ENCODE measurements at regions not wholly inside any gene's neighbourhood (a gene's known extent, or its start where the extent isn't known, plus 50 kb on each side); places are given as distances from the start of the nearest gene placed in this dataset.
A peak's percentile ranks its signal among the peaks of the same experiment; 100 is the strongest.
"Not testable (repeated sequence)": the region's sequence is repeated elsewhere in the genome, so short reads cannot be mapped to it uniquely, and the experiment has no call there.

DNA sequence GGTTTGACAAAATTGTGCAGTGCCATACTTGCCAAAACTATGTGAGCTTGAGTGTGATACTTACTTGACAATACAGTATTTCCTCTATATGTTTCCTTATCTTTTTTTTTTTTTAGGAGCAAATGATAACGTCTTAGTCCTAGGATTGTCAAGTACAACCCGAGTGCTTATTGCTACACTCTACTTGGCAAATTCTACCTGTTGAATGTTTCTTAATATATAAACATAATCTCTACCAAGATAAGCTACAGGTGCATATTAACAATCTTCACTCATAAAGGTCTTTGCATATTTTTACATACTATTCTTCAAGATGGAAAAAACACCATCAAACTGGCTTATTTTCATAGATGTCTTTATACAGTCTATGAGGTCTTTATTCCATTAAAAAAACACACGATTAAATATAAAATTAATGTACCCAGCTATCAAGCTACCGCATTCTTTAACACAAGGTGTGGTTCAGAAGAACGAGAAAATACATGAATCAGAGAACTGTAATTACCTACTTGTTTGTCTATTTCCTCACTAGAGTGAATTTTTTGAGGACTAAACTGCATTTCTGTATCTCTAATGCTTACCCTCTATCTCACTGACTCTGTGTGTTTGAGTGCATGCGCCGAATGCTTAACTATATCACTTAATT, 76.1 kb upstream of the PDSS1 start:
- Histone ChIP-seq H3K9me3 (ENCODE audit: control insufficient read depth, low read length) (no peaks in the 10 kb centered on the region), H3K27me3 (ENCODE audit: control insufficient read depth, insufficient read depth, low read length, poor library complexity, severe bottlenecking) (peaks cover 30% of the 10 kb centered on the region), H3K27ac (ENCODE audit: insufficient read depth, low read depth, low read length, poor library complexity, severe bottlenecking) (no peak overlapping the region), H3K4me3 (ENCODE audit: insufficient read depth, low read depth, low read length) (no peak overlapping the region), H3K4me1 (ENCODE audit: control insufficient read depth, insufficient read depth, low read length) (no peaks in the 10 kb centered on the region), H3K36me3 (ENCODE audit: control insufficient read depth, insufficient read depth, low read length) (no peaks in the 10 kb centered on the region)
- 91 to 97% methylated on average over 5 to 7 of the region's 7 CpGs for WGBS, 2 experiments

DNA sequence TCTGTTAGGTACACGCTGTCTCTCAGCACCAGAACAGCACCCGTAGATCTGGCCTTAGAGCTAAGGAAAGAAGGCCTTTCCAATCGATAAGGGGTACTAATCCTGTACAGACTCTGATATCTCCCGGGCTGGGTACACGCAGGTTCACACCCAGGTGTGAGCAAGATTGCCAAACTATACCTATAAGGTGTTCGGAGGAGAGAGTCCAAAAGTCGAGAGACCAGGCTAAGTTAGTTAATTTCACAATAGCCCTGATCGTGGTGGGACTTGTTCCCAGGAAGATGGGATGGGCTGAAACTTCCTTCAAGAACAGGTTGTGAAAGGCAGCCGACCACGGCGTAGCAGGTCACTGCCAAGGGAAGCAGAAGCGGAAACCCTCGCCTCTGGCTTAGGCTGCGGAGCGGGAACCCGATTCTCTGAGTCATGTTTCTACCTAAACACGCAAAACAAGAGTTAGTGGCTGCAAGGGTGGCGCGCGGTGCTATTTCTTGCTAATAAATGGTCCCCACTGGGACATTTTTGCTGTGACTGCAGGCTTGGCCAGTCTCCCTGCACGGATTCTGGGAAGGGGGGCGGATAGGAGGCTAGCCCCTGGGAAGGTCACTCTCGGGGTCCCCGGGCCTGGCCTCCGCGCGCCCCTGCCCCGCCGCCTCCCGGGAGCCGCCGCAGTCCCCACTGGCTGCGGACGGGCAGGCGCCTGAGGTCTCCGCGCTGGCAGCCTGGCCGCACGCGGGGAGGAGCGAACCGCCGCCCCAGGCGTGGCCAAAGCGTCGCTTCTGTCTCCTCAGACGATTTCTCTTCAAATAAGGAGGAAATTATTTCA, 75.4 kb upstream of the PDSS1 start:
- no peaks in the 10 kb centered on the region for H3K4me1 ChIP-seq (ENCODE audit: control insufficient read depth, insufficient read depth, low read length)
- no peaks in the 10 kb centered on the region for H3K9me3 ChIP-seq (ENCODE audit: control insufficient read depth, low read length)
- WGBS, 2 experiments: 22 to 23% methylated on average over 47 of the region's 47 CpGs
- no peaks in the 10 kb centered on the region for H3K36me3 ChIP-seq (ENCODE audit: control insufficient read depth, insufficient read depth, low read length)
- peaks cover 30% of the 10 kb centered on the region for H3K27me3 ChIP-seq (ENCODE audit: control insufficient read depth, insufficient read depth, low read length, poor library complexity, severe bottlenecking)
- H3K4me3 ChIP-seq (ENCODE audit: insufficient read depth, low read depth, low read length): peak overlapping the region; percentile 41
- no peak overlapping the region for H3K27ac ChIP-seq (ENCODE audit: insufficient read depth, low read depth, low read length, poor library complexity, severe bottlenecking)

DNA sequence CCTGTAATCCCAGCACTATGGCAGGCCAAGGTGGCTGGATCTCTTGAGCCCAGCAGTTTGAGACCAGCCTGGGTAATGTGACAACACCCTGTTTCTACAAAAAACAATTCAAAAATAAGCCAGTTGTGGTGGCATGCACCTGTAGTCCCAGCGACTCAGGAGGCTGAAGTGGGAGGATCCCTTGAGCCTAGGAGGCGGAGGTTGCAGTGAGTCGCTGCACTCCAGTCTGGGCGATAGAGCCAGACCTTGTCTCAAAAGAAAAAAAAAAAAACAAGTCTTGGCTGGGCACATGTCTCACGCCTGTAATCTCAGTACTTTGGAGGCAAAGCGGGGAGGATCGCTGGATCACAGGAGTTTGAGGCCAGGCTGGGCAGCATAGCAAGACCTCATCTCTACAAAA, 74.6 kb upstream of the PDSS1 start:
- Histone ChIP-seq H3K4me1 (ENCODE audit: control insufficient read depth, insufficient read depth, low read length) (no peaks in the 10 kb centered on the region), H3K27ac (ENCODE audit: insufficient read depth, low read depth, low read length, poor library complexity, severe bottlenecking) (no peak overlapping the region), H3K9me3 (ENCODE audit: control insufficient read depth, low read length) (no peaks in the 10 kb centered on the region), H3K4me3 (ENCODE audit: insufficient read depth, low read depth, low read length) (no peak overlapping the region), H3K27me3 (ENCODE audit: control insufficient read depth, insufficient read depth, low read length, poor library complexity, severe bottlenecking) (peaks cover 30% of the 10 kb centered on the region), H3K36me3 (ENCODE audit: control insufficient read depth, insufficient read depth, low read length) (no peaks in the 10 kb centered on the region)
- 92% methylated on average over 7 of the region's 7 CpGs for WGBS, 2 experiments

DNA sequence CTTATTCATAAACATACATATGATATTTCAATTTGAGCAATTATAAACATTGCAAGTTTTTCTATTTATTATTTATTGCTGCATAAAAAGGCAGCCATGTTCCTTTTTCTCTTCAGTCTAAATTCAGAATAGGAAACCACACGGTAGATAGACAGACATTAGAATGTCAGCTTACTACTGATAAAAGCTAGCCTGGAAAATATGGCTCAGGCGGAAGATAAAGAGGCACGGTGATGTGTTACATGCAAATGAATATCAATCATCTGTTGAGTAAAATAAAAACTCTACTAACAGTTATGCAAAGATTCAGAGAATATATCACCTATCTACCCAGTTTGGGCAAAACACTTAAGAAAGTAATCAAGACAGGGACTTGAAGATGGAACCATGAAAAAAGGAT, 73.5 kb upstream of the PDSS1 start:
- WGBS, 2 experiments: 96 to 100% methylated on average over 1 to 3 of the region's 3 CpGs
- Histone ChIP-seq H3K36me3 (ENCODE audit: control insufficient read depth, insufficient read depth, low read length) (no peaks in the 10 kb centered on the region), H3K9me3 (ENCODE audit: control insufficient read depth, low read length) (no peaks in the 10 kb centered on the region), H3K4me1 (ENCODE audit: control insufficient read depth, insufficient read depth, low read length) (no peaks in the 10 kb centered on the region), H3K27me3 (ENCODE audit: control insufficient read depth, insufficient read depth, low read length, poor library complexity, severe bottlenecking) (peaks cover 30% of the 10 kb centered on the region), H3K4me3 (ENCODE audit: insufficient read depth, low read depth, low read length) (no peak overlapping the region), H3K27ac (ENCODE audit: insufficient read depth, low read depth, low read length, poor library complexity, severe bottlenecking) (no peak overlapping the region)

DNA sequence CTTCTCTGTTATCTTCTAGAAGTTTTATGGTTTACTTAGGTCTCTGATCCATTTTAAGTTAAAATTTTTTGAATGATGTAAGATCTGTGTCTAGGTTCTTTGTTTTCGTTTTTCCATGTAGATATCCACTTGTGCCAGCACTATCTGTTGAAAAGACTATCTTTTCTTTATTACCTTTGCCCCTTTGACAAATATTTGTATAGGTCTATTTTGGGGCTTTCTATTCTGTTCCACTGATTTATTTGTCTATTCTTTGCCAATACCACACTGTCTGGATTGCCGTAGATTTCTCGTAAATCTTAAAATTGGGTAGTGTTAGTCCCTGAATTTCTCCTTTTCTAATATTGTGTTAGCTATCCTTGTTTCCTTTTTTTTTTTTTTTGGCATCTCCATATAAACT, 71.4 kb upstream of the PDSS1 start:
- Histone ChIP-seq H3K27ac (ENCODE audit: insufficient read depth, low read depth, low read length, poor library complexity, severe bottlenecking) (no peak overlapping the region), H3K36me3 (ENCODE audit: control insufficient read depth, insufficient read depth, low read length) (no peaks in the 10 kb centered on the region)

GRCh38 chr10:26627324-26627723, 70.2 kb upstream of the PDSS1 start:
- H3K4me3 ChIP-seq (ENCODE audit: insufficient read depth, low read depth, low read length): no peak overlapping the region
- H3K4me1 ChIP-seq (ENCODE audit: control insufficient read depth, insufficient read depth, low read length): no peaks in the 10 kb centered on the region
- H3K9me3 ChIP-seq (ENCODE audit: control insufficient read depth, low read length): no peaks in the 10 kb centered on the region
- no peaks in the 10 kb centered on the region for H3K36me3 ChIP-seq (ENCODE audit: control insufficient read depth, insufficient read depth, low read length)
- H3K27ac ChIP-seq (ENCODE audit: insufficient read depth, low read depth, low read length, poor library complexity, severe bottlenecking): no peak overlapping the region
- H3K27me3 ChIP-seq (ENCODE audit: control insufficient read depth, insufficient read depth, low read length, poor library complexity, severe bottlenecking): peaks cover 15% of the 10 kb centered on the region
- WGBS, 2 experiments: 57 to 69% methylated on average over 3 of the region's 3 CpGs

More for the DNA sequence above, 71.4 kb upstream of the PDSS1 start:
- H3K27me3 ChIP-seq (ENCODE audit: control insufficient read depth, insufficient read depth, low read length, poor library complexity, severe bottlenecking): peaks cover 27% of the 10 kb centered on the region
- H3K4me3 ChIP-seq (ENCODE audit: insufficient read depth, low read depth, low read length): no peak overlapping the region
- WGBS, 2 experiments: 75 to 100% methylated on average over 1 to 2 of the region's 3 CpGs
- H3K9me3 ChIP-seq (ENCODE audit: control insufficient read depth, low read length): no peaks in the 10 kb centered on the region
- H3K4me1 ChIP-seq (ENCODE audit: control insufficient read depth, insufficient read depth, low read length): no peaks in the 10 kb centered on the region

DNA sequence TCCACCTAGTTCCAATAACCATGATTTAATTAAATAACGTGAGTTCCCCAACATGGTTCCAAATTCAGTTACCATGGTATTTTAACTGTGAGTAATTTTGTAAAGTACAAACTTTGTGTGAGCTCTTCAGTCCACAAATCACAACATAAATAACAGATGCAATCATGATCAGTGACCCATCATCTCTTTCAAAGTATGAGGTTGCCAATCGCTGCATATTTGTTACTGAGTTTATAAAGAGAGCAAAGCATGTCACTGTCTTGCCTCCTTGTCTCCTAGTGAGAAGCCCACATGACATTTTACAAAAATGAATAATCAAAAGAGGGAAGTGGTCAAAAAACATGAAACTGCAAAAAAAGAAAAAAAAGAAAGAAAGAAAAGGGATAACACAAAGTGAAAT, 69.1 kb upstream of the PDSS1 start:
- Histone ChIP-seq H3K9me3 (ENCODE audit: control insufficient read depth, low read length) (no peaks in the 10 kb centered on the region), H3K4me1 (ENCODE audit: control insufficient read depth, insufficient read depth, low read length) (no peaks in the 10 kb centered on the region), H3K4me3 (ENCODE audit: insufficient read depth, low read depth, low read length) (no peak overlapping the region), H3K27me3 (ENCODE audit: control insufficient read depth, insufficient read depth, low read length, poor library complexity, severe bottlenecking) (peaks cover 4% of the 10 kb centered on the region), H3K27ac (ENCODE audit: insufficient read depth, low read depth, low read length, poor library complexity, severe bottlenecking) (no peak overlapping the region), H3K36me3 (ENCODE audit: control insufficient read depth, insufficient read depth, low read length) (no peaks in the 10 kb centered on the region)
- WGBS, 2 experiments: 84% methylated on average over 2 of the region's 2 CpGs; no CpG with 5 or more reads in 1 of the 2 experiments

GRCh38 chr10:26632171-26632570, 65.3 kb upstream of the PDSS1 start:
- H3K4me3 ChIP-seq (ENCODE audit: insufficient read depth, low read depth, low read length); H3K36me3 ChIP-seq (ENCODE audit: control insufficient read depth, insufficient read depth, low read length); H3K9me3 ChIP-seq (ENCODE audit: control insufficient read depth, low read length); H3K4me1 ChIP-seq (ENCODE audit: control insufficient read depth, insufficient read depth, low read length); H3K27ac ChIP-seq (ENCODE audit: insufficient read depth, low read depth, low read length, poor library complexity, severe bottlenecking); H3K27me3 ChIP-seq (ENCODE audit: control insufficient read depth, insufficient read depth, low read length, poor library complexity, severe bottlenecking): not testable (repeated sequence)
- WGBS, 2 experiments: 88 to 100% methylated on average over 1 of the region's 3 CpGs

DNA sequence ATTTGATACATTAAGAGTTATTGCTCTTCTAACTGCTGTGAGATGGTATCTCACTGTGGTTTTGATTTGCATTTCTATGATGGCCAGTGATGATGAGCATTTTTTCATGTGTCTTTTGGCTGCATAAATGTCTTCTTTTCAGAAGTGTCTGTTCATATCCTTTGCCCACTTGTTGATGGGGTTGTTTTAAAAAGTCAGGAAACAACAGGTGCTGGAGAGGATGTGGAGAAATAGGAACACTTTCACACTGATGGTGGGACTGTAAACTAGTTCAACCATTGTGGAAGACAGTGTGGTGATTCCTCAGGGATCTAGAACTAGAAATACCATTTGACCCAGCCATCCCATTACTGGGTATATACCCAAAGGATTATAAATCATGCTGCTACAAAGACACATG, 63.4 kb upstream of the PDSS1 start:
- not testable (repeated sequence) for H3K27ac ChIP-seq (ENCODE audit: insufficient read depth, low read depth, low read length, poor library complexity, severe bottlenecking); H3K9me3 ChIP-seq (ENCODE audit: control insufficient read depth, low read length); H3K27me3 ChIP-seq (ENCODE audit: control insufficient read depth, insufficient read depth, low read length, poor library complexity, severe bottlenecking); H3K4me3 ChIP-seq (ENCODE audit: insufficient read depth, low read depth, low read length); H3K36me3 ChIP-seq (ENCODE audit: control insufficient read depth, insufficient read depth, low read length); H3K4me1 ChIP-seq (ENCODE audit: control insufficient read depth, insufficient read depth, low read length)

GRCh38 chr10:26637521-26638275, 59.8 kb upstream of the PDSS1 start:
- no peak overlapping the region for H3K27ac ChIP-seq (ENCODE audit: insufficient read depth, low read depth, low read length, poor library complexity, severe bottlenecking)
- H3K4me1 ChIP-seq (ENCODE audit: control insufficient read depth, insufficient read depth, low read length): no peaks in the 10 kb centered on the region
- no peaks in the 10 kb centered on the region for H3K9me3 ChIP-seq (ENCODE audit: control insufficient read depth, low read length)
- H3K4me3 ChIP-seq (ENCODE audit: insufficient read depth, low read depth, low read length): no peak overlapping the region
- 92% methylated on average over 19 of the region's 19 CpGs for WGBS, 2 experiments
- no peaks in the 10 kb centered on the region for H3K27me3 ChIP-seq (ENCODE audit: control insufficient read depth, insufficient read depth, low read length, poor library complexity, severe bottlenecking)
- H3K36me3 ChIP-seq (ENCODE audit: control insufficient read depth, insufficient read depth, low read length): no peaks in the 10 kb centered on the region

All from ectodermal cell (in vitro differentiated cells).